DMS79 treated with DMSO at 0.1 percent for 48 hours (cell line): ENCODE measurements at regions not wholly inside any gene's neighbourhood (a gene's known extent, or its start where the extent isn't known, plus 50 kb on each side); places are given as distances from the start of the nearest gene placed in this dataset.

Experiments
- DNase-seq: peaks from one replicate; lab custom pipeline; 2025; lab: John Stamatoyannopoulos, UW

- DNase-seq, result no peak
These were observed 77.0 kb upstream of the SEMA6A start for GRCh38 chr5:116651653-116652052.

- no peak for DNase-seq
These were observed 76.3 kb upstream of the SEMA6A start for GRCh38 chr5:116650964-116651363.

DNA sequence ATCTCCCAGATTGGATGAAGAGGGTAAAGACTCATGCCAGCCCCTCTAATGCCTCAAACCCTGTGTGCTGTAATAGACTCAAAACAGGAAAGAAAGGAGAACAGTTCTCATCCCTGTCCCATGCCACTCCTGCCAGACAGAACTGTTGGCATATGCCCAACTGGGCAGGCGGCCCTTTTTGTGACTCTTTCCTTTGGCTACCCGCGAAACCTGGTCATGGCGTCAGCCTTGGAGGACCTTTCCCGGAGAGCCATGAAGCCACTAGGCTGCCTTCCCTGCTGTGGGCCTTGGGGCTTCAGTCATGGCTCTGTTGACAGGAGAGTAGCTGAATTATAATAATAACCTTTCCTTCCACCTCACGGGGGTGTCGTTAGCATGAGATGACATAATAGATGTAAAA, 75.9 kb upstream of the SEMA6A start:
- no peak for DNase-seq

DNA sequence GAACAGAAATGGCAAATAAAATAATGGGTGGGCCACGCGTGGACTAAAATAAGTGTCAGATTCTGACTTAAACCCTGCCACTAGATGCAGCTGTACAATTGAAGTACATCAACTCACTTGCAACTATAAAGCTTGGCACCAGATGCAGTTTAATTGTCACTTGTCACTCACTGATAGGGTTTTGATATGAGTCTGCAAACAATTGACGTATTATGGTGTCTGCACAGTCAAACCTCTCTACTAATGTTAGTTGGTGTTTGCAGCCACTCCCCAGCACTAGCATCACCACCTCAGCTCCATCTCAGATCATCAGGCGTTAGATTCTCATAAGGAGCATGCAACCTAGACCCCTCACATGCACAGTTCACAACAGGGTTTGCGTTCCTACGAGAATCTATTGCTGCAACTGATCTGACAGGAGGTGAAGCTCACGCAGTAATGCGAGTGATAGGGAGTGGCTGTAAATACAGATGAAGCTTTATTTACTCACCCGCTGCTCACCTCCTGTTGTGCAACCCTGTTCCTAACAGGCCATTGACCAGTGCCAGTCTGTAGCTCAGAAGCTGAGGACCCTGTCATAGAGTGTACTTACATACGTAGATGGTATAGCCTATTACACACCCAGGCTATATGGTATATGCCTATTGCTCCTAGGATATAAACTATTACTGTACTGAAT, 72.1 kb upstream of the SEMA6A start:
- no peak for DNase-seq

DNA sequence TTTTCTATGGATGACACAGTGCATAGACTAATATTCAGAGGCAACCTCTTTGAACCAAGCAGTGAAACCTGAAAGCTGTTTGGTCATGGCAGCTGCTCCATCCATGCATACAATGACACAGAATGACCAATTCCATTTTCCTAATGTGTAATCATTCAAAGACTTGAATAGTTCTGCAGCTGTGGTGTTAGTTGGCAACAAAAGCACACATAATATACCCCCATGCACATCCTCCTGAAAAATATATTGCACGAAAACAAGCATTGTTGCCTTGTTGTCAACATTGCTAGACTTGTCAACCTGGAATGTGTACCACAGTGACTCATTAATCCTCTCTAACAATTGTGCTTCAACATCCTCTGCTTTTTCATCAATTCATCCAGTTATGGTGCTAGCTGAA, 71.0 kb upstream of the SEMA6A start:
- DNase-seq, result no peak

GRCh38 chr5:116640236-116640635, 65.6 kb upstream of the SEMA6A start:
- no peak for DNase-seq

GRCh38 chr5:116637149-116637740, 62.6 kb upstream of the SEMA6A start:
- DNase-seq, result no peak

DNA sequence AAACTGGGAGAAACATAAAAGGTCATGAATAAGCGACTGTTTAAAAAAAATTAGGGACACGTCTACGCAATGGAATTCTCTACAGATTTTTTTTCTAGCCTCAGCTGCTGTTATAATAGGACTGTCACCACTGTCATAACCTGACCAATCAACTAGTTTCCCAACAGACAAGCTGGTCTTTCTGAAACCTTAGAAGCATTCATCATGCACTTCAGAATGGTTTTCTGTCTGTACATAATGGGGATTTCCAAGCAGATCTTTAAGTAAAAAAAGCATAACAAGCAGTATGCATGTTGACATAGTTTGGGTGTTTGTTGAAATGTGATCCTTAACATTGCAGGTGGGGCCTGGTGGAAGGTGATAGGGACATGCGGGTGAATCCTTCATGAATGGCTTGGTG, 58.3 kb upstream of the SEMA6A start:
- no peak for DNase-seq

- no peak for DNase-seq
These were observed 56.5 kb upstream of the SEMA6A start for GRCh38 chr5:116631147-116631546.

GRCh38 chr5:116629168-116629567, 54.5 kb upstream of the SEMA6A start:
- DNase-seq, result no peak

DNA sequence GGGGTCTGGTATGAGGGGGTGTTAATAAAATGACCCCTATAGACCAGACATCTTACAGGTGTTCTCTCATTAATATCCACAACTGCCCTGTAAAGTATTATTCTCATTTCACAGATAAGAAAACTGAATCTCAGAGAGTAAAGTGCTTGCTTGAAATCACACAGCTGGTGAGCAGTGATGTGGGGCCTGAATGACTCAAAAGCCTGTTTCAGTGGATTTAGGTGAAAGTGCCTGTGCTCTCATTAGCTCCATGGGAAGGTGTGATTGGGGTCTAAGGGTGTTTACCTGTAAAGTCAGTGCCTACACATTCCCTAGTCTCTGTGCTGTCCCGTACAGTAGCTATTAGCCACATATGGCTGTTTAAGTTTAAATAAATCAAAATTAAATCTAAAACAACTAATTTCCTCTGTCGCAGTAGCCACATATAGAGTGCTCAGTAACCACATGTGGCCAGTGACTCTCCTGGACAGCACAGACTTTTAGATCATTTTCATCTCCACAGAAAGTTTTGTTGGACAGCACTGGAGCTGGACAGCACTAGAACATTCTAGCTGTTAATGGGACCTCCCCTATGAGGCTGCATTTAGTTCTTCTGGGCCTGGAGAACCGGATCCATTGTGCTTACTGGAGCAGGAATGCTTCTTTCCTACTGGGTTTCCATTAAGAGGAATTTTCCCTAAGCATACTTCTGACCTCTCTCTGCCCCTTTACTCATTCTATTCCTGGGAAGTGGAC, 52.5 kb upstream of the SEMA6A start:
- no peak for DNase-seq

GRCh38 chr5:116626272-116626723, 51.7 kb upstream of the SEMA6A start:
- peak; percentile 73 for DNase-seq
